Left ventricle myocardium inferior (tissue), 1 donor: ENCODE measurements at regions not wholly inside any gene's neighbourhood (a gene's known extent, or its start where the extent isn't known, plus 50 kb on each side); places are given as distances from the start of the nearest gene placed in this dataset.

Experiments used
- DNase-seq: peaks from one replicate; pipeline ENCODE4 v3.0.0-alpha.2; 2020
- H3K27ac ChIP-seq: fragments of 200-600 bp; replicated peaks from 2 replicates; pipeline ENCODE4 v1.8.0; 2021
- H3K27me3 ChIP-seq: fragments of 200-600 bp; 2 replicates; pipeline ENCODE4 v1.8.0; 2021; ENCODE audit warnings: low read depth
- H3K36me3 ChIP-seq: fragments of 200-600 bp; 2 replicates; pipeline ENCODE4 v1.8.0; 2021
- H3K4me1 ChIP-seq: fragments of 200-600 bp; 2 replicates; pipeline ENCODE4 v1.8.0; 2021
- H3K4me3 ChIP-seq: fragments of 200-600 bp; 2 replicates; pipeline ENCODE4 v1.8.0; 2021; ENCODE audit warnings: mild to moderate bottlenecking, moderate library complexity
- H3K9me3 ChIP-seq: fragments of 200-600 bp; replicated peaks from 2 replicates; pipeline ENCODE4 v1.8.0; 2021
- intact Hi-C: fragments of 100-400 bp; cut with micrococcal nuclease; formaldehyde crosslinking; loops from one replicate; pipeline ENCODE4 v1.11.0; 2022
- TF ChIP-seq, protein P1 (sequence below): fragments of 200-600 bp; IDR thresholded peaks from 2 replicates; pipeline ENCODE4 v1.8.0; 2021; ENCODE audit warnings: antibody characterized with exemption, mild to moderate bottlenecking, borderline replicate concordance
- donor health status: DM: no; HTN: yes; CAD: no; lungs with severe emphysema.

GRCh38 chr5:174567506-174568141 is 156.8 kb upstream of the MSX2 start:
- DNase-seq, result no peak
- H3K27ac ChIP-seq, result no peak overlapping the region
- intact Hi-C loops, result no loop called here
- peaks cover 6% of the 10 kb centered on the region for H3K4me1 ChIP-seq
- TF ChIP-seq, protein P1, sequence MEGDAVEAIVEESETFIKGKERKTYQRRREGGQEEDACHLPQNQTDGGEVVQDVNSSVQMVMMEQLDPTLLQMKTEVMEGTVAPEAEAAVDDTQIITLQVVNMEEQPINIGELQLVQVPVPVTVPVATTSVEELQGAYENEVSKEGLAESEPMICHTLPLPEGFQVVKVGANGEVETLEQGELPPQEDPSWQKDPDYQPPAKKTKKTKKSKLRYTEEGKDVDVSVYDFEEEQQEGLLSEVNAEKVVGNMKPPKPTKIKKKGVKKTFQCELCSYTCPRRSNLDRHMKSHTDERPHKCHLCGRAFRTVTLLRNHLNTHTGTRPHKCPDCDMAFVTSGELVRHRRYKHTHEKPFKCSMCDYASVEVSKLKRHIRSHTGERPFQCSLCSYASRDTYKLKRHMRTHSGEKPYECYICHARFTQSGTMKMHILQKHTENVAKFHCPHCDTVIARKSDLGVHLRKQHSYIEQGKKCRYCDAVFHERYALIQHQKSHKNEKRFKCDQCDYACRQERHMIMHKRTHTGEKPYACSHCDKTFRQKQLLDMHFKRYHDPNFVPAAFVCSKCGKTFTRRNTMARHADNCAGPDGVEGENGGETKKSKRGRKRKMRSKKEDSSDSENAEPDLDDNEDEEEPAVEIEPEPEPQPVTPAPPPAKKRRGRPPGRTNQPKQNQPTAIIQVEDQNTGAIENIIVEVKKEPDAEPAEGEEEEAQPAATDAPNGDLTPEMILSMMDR, result no peak
- H3K27me3 ChIP-seq, result peaks cover 47% of the 10 kb centered on the region
- no peaks in the 10 kb centered on the region for H3K9me3 ChIP-seq
- no peak overlapping the region for H3K4me3 ChIP-seq
- no peaks in the 10 kb centered on the region for H3K36me3 ChIP-seq

GRCh38 chr5:174570662-174571061 is 153.7 kb upstream of the MSX2 start:
- Histone ChIP-seq H3K36me3 (no peaks in the 10 kb centered on the region), H3K27ac (no peak overlapping the region), H3K27me3 (peaks cover 45% of the 10 kb centered on the region), H3K9me3 (no peaks in the 10 kb centered on the region), H3K4me3 (no peak overlapping the region), H3K4me1 (peaks cover 6% of the 10 kb centered on the region)
- DNase-seq, result no peak
- intact Hi-C loops, result no loop called here
- TF ChIP-seq, protein P1, result no peak

DNA sequence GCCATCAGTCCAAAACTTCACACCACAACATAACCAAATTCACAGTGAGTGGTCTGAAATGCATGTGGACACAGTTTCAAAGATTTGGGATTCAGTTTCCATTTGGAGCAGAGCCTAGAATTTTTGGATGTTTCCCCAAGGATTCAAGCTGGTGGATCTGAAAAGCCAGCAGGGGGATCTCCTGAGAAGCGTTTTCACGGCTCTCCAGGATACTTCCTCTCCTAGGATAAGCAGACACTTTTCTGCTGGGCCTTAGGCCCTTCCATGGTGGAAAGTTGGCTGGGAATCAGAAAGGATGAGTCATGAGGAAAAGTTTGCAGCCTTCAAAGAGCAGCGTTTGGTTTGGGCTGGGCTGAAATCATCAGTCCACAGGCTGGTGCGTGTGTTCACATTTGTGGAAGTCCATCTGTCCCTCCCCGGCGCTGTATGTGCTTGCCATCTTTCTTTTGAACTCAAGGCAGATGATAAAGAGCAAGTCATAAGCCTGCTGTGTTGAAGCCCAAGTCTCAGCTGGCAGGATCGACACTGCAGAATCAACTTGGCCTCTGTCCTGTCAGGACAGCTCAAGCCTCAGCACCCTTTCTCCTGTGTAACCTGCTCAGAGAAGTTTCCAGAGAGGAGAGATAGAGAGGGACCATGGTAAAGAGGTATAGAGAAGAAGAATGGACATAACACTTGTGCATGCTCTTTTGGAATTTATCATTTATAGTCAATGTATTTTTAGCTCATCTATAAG is 152.6 kb upstream of the MSX2 start:
- Histone ChIP-seq H3K27ac (no peak overlapping the region), H3K36me3 (no peaks in the 10 kb centered on the region), H3K4me3 (no peak overlapping the region), H3K4me1 (peaks cover 6% of the 10 kb centered on the region), H3K27me3 (peaks cover 47% of the 10 kb centered on the region), H3K9me3 (no peaks in the 10 kb centered on the region)
- TF ChIP-seq, protein P1, result peak; percentile 15
- DNase-seq, result peak; percentile 18
- intact Hi-C loops, result no loop called here

- Histone ChIP-seq H3K36me3 (no peaks in the 10 kb centered on the region), H3K27ac (no peak overlapping the region), H3K27me3 (peaks cover 48% of the 10 kb centered on the region), H3K9me3 (no peaks in the 10 kb centered on the region), H3K4me3 (no peak overlapping the region), H3K4me1 (peaks cover 6% of the 10 kb centered on the region)
- DNase-seq, result no peak
- intact Hi-C loops, result no loop called here
- TF ChIP-seq, protein P1, result no peak
These were observed 151.8 kb upstream of the MSX2 start for GRCh38 chr5:174572591-174572990.

GRCh38 chr5:174573221-174573994 is 151.0 kb upstream of the MSX2 start:
- H3K27me3 ChIP-seq, result peaks cover 53% of the 10 kb centered on the region
- no peak for DNase-seq
- no peaks in the 10 kb centered on the region for H3K36me3 ChIP-seq
- intact Hi-C loops, result no loop called here
- H3K4me1 ChIP-seq, result peaks cover 6% of the 10 kb centered on the region
- H3K27ac ChIP-seq, result no peak overlapping the region
- TF ChIP-seq, protein P1, result no peak
- H3K4me3 ChIP-seq, result no peak overlapping the region
- H3K9me3 ChIP-seq, result no peaks in the 10 kb centered on the region
